ENCODE measurements at regions not wholly inside any gene's neighbourhood (a gene's known extent, or its start where the extent isn't known, plus 50 kb on each side); places are given as distances from the start of the nearest gene placed in this dataset.

DNA sequence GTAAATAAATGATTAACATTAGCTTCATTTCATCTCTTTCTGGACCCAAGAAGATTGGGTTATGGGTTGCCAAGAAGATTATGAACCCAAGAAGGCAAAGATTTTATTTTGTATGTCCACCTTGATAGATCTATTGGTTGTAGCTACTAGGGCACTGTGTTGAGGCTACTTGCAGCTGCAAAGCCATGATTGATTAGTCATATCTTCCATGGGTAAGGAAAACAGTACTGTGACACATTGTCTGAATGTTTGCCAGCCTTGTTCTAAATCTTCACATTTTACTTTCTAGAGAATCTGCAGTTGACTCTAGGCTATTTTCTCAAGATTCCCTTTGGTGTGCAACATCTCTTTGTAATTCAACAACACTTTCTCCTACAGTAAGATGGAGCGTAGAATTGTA lies 229.2 kb upstream of the KCNH8 start:
- TF ChIP-seq, protein P1, sequence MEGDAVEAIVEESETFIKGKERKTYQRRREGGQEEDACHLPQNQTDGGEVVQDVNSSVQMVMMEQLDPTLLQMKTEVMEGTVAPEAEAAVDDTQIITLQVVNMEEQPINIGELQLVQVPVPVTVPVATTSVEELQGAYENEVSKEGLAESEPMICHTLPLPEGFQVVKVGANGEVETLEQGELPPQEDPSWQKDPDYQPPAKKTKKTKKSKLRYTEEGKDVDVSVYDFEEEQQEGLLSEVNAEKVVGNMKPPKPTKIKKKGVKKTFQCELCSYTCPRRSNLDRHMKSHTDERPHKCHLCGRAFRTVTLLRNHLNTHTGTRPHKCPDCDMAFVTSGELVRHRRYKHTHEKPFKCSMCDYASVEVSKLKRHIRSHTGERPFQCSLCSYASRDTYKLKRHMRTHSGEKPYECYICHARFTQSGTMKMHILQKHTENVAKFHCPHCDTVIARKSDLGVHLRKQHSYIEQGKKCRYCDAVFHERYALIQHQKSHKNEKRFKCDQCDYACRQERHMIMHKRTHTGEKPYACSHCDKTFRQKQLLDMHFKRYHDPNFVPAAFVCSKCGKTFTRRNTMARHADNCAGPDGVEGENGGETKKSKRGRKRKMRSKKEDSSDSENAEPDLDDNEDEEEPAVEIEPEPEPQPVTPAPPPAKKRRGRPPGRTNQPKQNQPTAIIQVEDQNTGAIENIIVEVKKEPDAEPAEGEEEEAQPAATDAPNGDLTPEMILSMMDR (IDR thresholded peaks at IDR 0.05) = no peak
- TF ChIP-seq POLR2A (IDR thresholded peaks at IDR 0.05) = no peak

All from adrenal gland (tissue), 5 donors.